ENCODE measurements at regions not wholly inside any gene's neighbourhood (a gene's known extent, or its start where the extent isn't known, plus 50 kb on each side); places are given as distances from the start of the nearest gene placed in this dataset.

DNA sequence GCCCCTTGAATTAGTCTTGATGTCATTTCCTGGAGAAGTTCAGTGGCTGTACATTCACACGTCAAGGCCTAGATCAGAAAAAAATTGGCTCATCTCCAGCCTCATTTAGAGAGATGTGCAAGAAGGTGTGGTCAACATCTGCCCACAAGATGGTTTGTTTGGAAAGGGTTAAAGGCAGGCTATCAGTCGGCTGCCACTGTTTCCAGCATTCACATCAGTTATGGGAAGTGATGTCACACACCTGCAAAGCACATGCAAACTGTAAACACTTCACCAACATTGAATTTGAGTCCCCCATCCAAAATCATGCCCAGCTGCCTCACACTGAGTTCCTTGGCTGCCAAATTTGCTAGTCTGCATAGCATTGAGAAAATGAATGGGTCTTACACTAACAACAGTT, 498.3 kb upstream of the INTU start:
- no peak overlapping the region for H3K27ac ChIP-seq (ENCODE audit: low read depth in 2 of 2, low read length in 2 of 2)

DNA sequence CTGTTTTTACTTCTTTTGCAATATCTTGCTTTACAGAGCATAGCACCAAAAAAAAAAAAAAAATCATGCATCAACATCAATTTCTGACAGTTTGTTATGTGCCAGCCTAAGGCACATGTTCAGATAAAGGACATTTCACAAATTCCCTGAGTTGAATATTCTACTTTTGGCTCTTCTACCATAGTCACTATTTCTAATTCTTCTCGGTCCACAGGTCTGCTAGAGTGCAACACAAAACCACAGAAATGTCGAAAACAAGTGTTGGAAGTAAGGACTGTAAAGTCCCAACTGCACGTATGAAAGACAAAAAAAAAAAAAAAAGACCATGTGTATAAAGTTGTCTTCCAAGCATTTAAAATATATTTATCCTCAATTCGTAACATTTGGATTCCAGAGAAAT, 494.2 kb upstream of the INTU start:
- no peaks in the 10 kb centered on the region for H3K27me3 ChIP-seq (ENCODE audit: control insufficient read depth in 2 of 2, insufficient read depth in 2 of 2, low read length in 2 of 2)

More for the DNA sequence above, 498.3 kb upstream of the INTU start:
- no peaks in the 10 kb centered on the region for H3K27me3 ChIP-seq (ENCODE audit: control insufficient read depth in 2 of 2, insufficient read depth in 2 of 2, low read length in 2 of 2)
- H3K9me3 ChIP-seq (ENCODE audit: control insufficient read depth in 2 of 2, low read length in 2 of 2): no peaks in the 10 kb centered on the region
- no peaks in the 10 kb centered on the region for H3K36me3 ChIP-seq (ENCODE audit: control insufficient read depth in 2 of 2, insufficient read depth in 2 of 2, low read length in 2 of 2)
- no peak overlapping the region for H3K9ac ChIP-seq (ENCODE audit: low read depth in 1 of 2, low read length in 2 of 2)
- no peaks in the 10 kb centered on the region for H3K4me1 ChIP-seq (ENCODE audit: control insufficient read depth in 2 of 2, insufficient read depth in 2 of 2, low read length in 2 of 2)
- H3K4me3 ChIP-seq (ENCODE audit: low read length in 2 of 2): no peak overlapping the region

DNA sequence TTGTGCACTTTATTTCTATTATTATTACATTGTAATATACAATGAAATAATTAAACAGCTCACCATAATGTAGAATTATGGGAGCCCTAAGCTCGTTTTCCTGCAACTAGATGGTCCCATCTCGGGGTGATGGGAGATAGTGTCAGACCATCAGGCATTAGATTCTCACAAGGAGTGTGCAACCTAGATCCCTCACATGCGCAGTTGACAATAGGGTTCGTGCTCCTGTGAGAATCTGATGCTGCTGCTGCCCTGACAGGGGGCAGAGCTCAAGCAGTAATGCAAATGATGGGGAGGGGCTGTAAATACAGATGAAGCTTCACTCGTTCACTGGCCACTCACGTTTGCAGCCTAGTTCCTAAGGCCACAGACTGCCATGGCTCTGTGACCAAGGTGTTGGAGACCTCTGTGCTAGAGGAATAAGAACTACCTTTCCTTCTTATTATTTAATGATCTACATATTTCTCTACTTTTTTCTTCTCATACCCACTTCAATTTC, 492.9 kb upstream of the INTU start:
- H3K27ac ChIP-seq (ENCODE audit: low read depth in 2 of 2, low read length in 2 of 2): no peak overlapping the region
- no peaks in the 10 kb centered on the region for H3K27me3 ChIP-seq (ENCODE audit: control insufficient read depth in 2 of 2, insufficient read depth in 2 of 2, low read length in 2 of 2)
- H3K36me3 ChIP-seq (ENCODE audit: control insufficient read depth in 2 of 2, insufficient read depth in 2 of 2, low read length in 2 of 2): no peaks in the 10 kb centered on the region
- no peak overlapping the region for H3K9ac ChIP-seq (ENCODE audit: low read depth in 1 of 2, low read length in 2 of 2)
- H3K4me3 ChIP-seq (ENCODE audit: low read length in 2 of 2): no peak overlapping the region
- no peaks in the 10 kb centered on the region for H3K9me3 ChIP-seq (ENCODE audit: control insufficient read depth in 2 of 2, low read length in 2 of 2)
- no peaks in the 10 kb centered on the region for H3K4me1 ChIP-seq (ENCODE audit: control insufficient read depth in 2 of 2, insufficient read depth in 2 of 2, low read length in 2 of 2)

More for the DNA sequence above, 494.2 kb upstream of the INTU start:
- Histone ChIP-seq H3K36me3 (ENCODE audit: control insufficient read depth in 2 of 2, insufficient read depth in 2 of 2, low read length in 2 of 2) (no peaks in the 10 kb centered on the region), H3K4me1 (ENCODE audit: control insufficient read depth in 2 of 2, insufficient read depth in 2 of 2, low read length in 2 of 2) (no peaks in the 10 kb centered on the region), H3K9ac (ENCODE audit: low read depth in 1 of 2, low read length in 2 of 2) (no peak overlapping the region), H3K27ac (ENCODE audit: low read depth in 2 of 2, low read length in 2 of 2) (no peak overlapping the region), H3K4me3 (ENCODE audit: low read length in 2 of 2) (no peak overlapping the region), H3K9me3 (ENCODE audit: control insufficient read depth in 2 of 2, low read length in 2 of 2) (no peaks in the 10 kb centered on the region)

DNA sequence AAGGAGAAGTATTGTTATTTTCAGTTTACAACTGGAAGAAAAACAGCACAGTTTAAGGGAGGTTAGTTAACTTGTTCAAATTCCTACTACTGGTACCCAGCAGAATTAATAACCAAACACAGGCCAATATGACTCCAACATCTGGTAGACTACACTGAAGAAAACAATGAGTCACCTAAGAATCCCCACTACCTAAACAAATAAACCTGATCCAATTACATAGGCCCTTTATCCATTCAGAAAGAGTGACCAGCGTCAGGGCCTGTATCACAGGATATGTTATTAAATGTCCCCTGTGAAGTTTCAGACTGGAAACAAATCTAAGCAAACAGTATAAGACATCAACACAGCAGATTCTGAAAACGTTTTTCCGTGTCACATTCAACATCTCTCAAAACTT, 492.5 kb upstream of the INTU start:
- no peak overlapping the region for H3K4me3 ChIP-seq (ENCODE audit: low read length in 2 of 2)
- H3K27me3 ChIP-seq (ENCODE audit: control insufficient read depth in 2 of 2, insufficient read depth in 2 of 2, low read length in 2 of 2): no peaks in the 10 kb centered on the region
- no peak overlapping the region for H3K9ac ChIP-seq (ENCODE audit: low read depth in 1 of 2, low read length in 2 of 2)
- no peaks in the 10 kb centered on the region for H3K9me3 ChIP-seq (ENCODE audit: control insufficient read depth in 2 of 2, low read length in 2 of 2)
- H3K27ac ChIP-seq (ENCODE audit: low read depth in 2 of 2, low read length in 2 of 2): no peak overlapping the region
- no peaks in the 10 kb centered on the region for H3K36me3 ChIP-seq (ENCODE audit: control insufficient read depth in 2 of 2, insufficient read depth in 2 of 2, low read length in 2 of 2)
- no peaks in the 10 kb centered on the region for H3K4me1 ChIP-seq (ENCODE audit: control insufficient read depth in 2 of 2, insufficient read depth in 2 of 2, low read length in 2 of 2)

GRCh38 chr4:127141856-127142255, 490.9 kb upstream of the INTU start:
- Histone ChIP-seq H3K36me3 (ENCODE audit: control insufficient read depth in 2 of 2, insufficient read depth in 2 of 2, low read length in 2 of 2) (no peaks in the 10 kb centered on the region), H3K9me3 (ENCODE audit: control insufficient read depth in 2 of 2, low read length in 2 of 2) (no peaks in the 10 kb centered on the region), H3K27me3 (ENCODE audit: control insufficient read depth in 2 of 2, insufficient read depth in 2 of 2, low read length in 2 of 2) (no peaks in the 10 kb centered on the region), H3K27ac (ENCODE audit: low read depth in 2 of 2, low read length in 2 of 2) (no peak overlapping the region), H3K4me3 (ENCODE audit: low read length in 2 of 2) (no peak overlapping the region), H3K4me1 (ENCODE audit: control insufficient read depth in 2 of 2, insufficient read depth in 2 of 2, low read length in 2 of 2) (no peaks in the 10 kb centered on the region), H3K9ac (ENCODE audit: low read depth in 1 of 2, low read length in 2 of 2) (no peak overlapping the region)

GRCh38 chr4:127143460-127144195, 489.1 kb upstream of the INTU start:
- Histone ChIP-seq H3K9me3 (ENCODE audit: control insufficient read depth in 2 of 2, low read length in 2 of 2) (no peaks in the 10 kb centered on the region), H3K27ac (ENCODE audit: low read depth in 2 of 2, low read length in 2 of 2) (no peak overlapping the region), H3K4me3 (ENCODE audit: low read length in 2 of 2) (no peak overlapping the region), H3K27me3 (ENCODE audit: control insufficient read depth in 2 of 2, insufficient read depth in 2 of 2, low read length in 2 of 2) (no peaks in the 10 kb centered on the region), H3K36me3 (ENCODE audit: control insufficient read depth in 2 of 2, insufficient read depth in 2 of 2, low read length in 2 of 2) (no peaks in the 10 kb centered on the region), H3K4me1 (ENCODE audit: control insufficient read depth in 2 of 2, insufficient read depth in 2 of 2, low read length in 2 of 2) (no peaks in the 10 kb centered on the region), H3K9ac (ENCODE audit: low read depth in 1 of 2, low read length in 2 of 2) (no peak overlapping the region)

DNA sequence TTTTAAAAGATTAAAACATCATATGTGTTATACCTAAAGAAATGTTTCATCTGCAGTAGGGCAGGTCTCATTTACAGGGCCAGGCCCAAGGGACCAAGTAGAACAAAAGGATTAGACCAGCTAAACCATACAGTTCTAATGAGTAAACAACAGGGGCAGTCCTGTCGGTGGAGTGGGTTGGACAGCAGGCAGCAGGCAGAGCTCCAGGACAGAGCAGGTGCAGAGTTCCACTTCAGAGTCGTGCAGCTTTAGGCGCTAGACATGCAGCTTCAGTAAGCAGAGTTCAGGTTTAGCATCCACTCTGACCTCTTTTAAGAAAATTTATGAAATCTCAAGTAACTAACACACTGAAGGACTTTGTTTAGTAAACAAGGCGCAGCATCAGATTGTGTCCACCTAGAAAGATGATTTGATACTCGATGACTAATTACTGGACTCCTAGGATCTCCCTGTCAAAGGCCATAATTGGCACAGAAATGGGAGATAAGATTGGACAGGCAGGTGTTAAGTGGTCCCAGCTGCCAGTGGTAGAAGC, 487.7 kb upstream of the INTU start:
- no peaks in the 10 kb centered on the region for H3K36me3 ChIP-seq (ENCODE audit: control insufficient read depth in 2 of 2, insufficient read depth in 2 of 2, low read length in 2 of 2)
- H3K9ac ChIP-seq (ENCODE audit: low read depth in 1 of 2, low read length in 2 of 2): no peak overlapping the region
- no peaks in the 10 kb centered on the region for H3K9me3 ChIP-seq (ENCODE audit: control insufficient read depth in 2 of 2, low read length in 2 of 2)
- H3K27me3 ChIP-seq (ENCODE audit: control insufficient read depth in 2 of 2, insufficient read depth in 2 of 2, low read length in 2 of 2): no peaks in the 10 kb centered on the region
- no peaks in the 10 kb centered on the region for H3K4me1 ChIP-seq (ENCODE audit: control insufficient read depth in 2 of 2, insufficient read depth in 2 of 2, low read length in 2 of 2)
- H3K27ac ChIP-seq (ENCODE audit: low read depth in 2 of 2, low read length in 2 of 2): no peak overlapping the region
- H3K4me3 ChIP-seq (ENCODE audit: low read length in 2 of 2): no peak overlapping the region

- Histone ChIP-seq H3K4me1 (ENCODE audit: control insufficient read depth in 2 of 2, insufficient read depth in 2 of 2, low read length in 2 of 2) (no peaks in the 10 kb centered on the region), H3K27me3 (ENCODE audit: control insufficient read depth in 2 of 2, insufficient read depth in 2 of 2, low read length in 2 of 2) (no peaks in the 10 kb centered on the region), H3K4me3 (ENCODE audit: low read length in 2 of 2) (no peak overlapping the region), H3K9ac (ENCODE audit: low read depth in 1 of 2, low read length in 2 of 2) (no peak overlapping the region), H3K27ac (ENCODE audit: low read depth in 2 of 2, low read length in 2 of 2) (no peak overlapping the region), H3K36me3 (ENCODE audit: control insufficient read depth in 2 of 2, insufficient read depth in 2 of 2, low read length in 2 of 2) (no peaks in the 10 kb centered on the region), H3K9me3 (ENCODE audit: control insufficient read depth in 2 of 2, low read length in 2 of 2) (no peaks in the 10 kb centered on the region)
Observed at GRCh38 chr4:127148165-127148564, 484.6 kb upstream of the INTU start.

- H3K4me3 ChIP-seq (ENCODE audit: low read length in 2 of 2): no peak overlapping the region
- H3K9ac ChIP-seq (ENCODE audit: low read depth in 1 of 2, low read length in 2 of 2): no peak overlapping the region
- H3K27ac ChIP-seq (ENCODE audit: low read depth in 2 of 2, low read length in 2 of 2): no peak overlapping the region
Observed at GRCh38 chr4:127149086-127149485, 483.7 kb upstream of the INTU start.

GRCh38 chr4:127151941-127152340, 480.8 kb upstream of the INTU start:
- Histone ChIP-seq H3K4me3 (ENCODE audit: low read length in 2 of 2) (no peak overlapping the region), H3K27me3 (ENCODE audit: control insufficient read depth in 2 of 2, insufficient read depth in 2 of 2, low read length in 2 of 2) (no peaks in the 10 kb centered on the region), H3K27ac (ENCODE audit: low read depth in 2 of 2, low read length in 2 of 2) (no peak overlapping the region), H3K9me3 (ENCODE audit: control insufficient read depth in 2 of 2, low read length in 2 of 2) (no peaks in the 10 kb centered on the region), H3K36me3 (ENCODE audit: control insufficient read depth in 2 of 2, insufficient read depth in 2 of 2, low read length in 2 of 2) (no peaks in the 10 kb centered on the region), H3K4me1 (ENCODE audit: control insufficient read depth in 2 of 2, insufficient read depth in 2 of 2, low read length in 2 of 2) (no peaks in the 10 kb centered on the region), H3K9ac (ENCODE audit: low read depth in 1 of 2, low read length in 2 of 2) (no peak overlapping the region)

More at GRCh38 chr4:127149086-127149485, 483.7 kb upstream of the INTU start:
- H3K36me3 ChIP-seq (ENCODE audit: control insufficient read depth in 2 of 2, insufficient read depth in 2 of 2, low read length in 2 of 2): no peaks in the 10 kb centered on the region
- H3K9me3 ChIP-seq (ENCODE audit: control insufficient read depth in 2 of 2, low read length in 2 of 2): no peaks in the 10 kb centered on the region
- no peaks in the 10 kb centered on the region for H3K4me1 ChIP-seq (ENCODE audit: control insufficient read depth in 2 of 2, insufficient read depth in 2 of 2, low read length in 2 of 2)
- H3K27me3 ChIP-seq (ENCODE audit: control insufficient read depth in 2 of 2, insufficient read depth in 2 of 2, low read length in 2 of 2): no peaks in the 10 kb centered on the region

Data from mucosa of rectum (tissue), 2 donors.